GM23338 (cell line): ENCODE measurements at regions not wholly inside any gene's neighbourhood (a gene's known extent, or its start where the extent isn't known, plus 50 kb on each side); places are given as distances from the start of the nearest gene placed in this dataset.

Experiments
- CREB1 ChIP-seq: fragments of 250-450 bp; sonication (Bioruptor Pico); IDR thresholded peaks from 2 replicates; pipeline ENCODE4 v1.5.0; 2020; ENCODE audit warnings: low read depth, mild to moderate bottlenecking, moderate library complexity
- EZH2 ChIP-seq: fragments of 200-600 bp; sonication (generic); IDR thresholded peaks from one replicate; pipeline ENCODE4 v1.8.0; 2017; ENCODE audit warnings: antibody characterized with exemption, mild to moderate bottlenecking, low read depth; ENCODE audit not compliant: unreplicated experiment
- EZH2phosphoT487 ChIP-seq: fragments of 200-600 bp; sonication (generic); IDR thresholded peaks from one replicate; pipeline ENCODE4 v1.8.1; 2018; ENCODE audit warnings: antibody characterized with exemption; ENCODE audit not compliant: unreplicated experiment
- JUNB ChIP-seq: IDR thresholded peaks from one replicate; pipeline ENCODE4 v1.6.1; 2016; ENCODE audit warnings: antibody characterized with exemption; ENCODE audit not compliant: unreplicated experiment
- NANOG ChIP-seq: IDR thresholded peaks from 2 replicates; pipeline ENCODE4 v1.6.1; 2016; ENCODE audit warnings: antibody characterized with exemption, borderline replicate concordance
- POLR2AphosphoS5 ChIP-seq: IDR thresholded peaks from 2 replicates; pipeline ENCODE4 v1.6.1; 2016; ENCODE audit warnings: antibody characterized with exemption, low read depth
- STAT1 ChIP-seq: IDR thresholded peaks from one replicate; pipeline ENCODE4 v1.6.1; 2016; ENCODE audit warnings: antibody characterized with exemption; ENCODE audit not compliant: unreplicated experiment
- ZNF114 ChIP-seq: fragments of 250-450 bp; sonication (Bioruptor Pico); IDR thresholded peaks from 2 replicates; pipeline ENCODE4 v1.5.0; 2020; ENCODE audit warnings: mild to moderate bottlenecking, moderate library complexity
- ZNF331 ChIP-seq: fragments of 250-450 bp; sonication (Bioruptor Pico); IDR thresholded peaks from 2 replicates; pipeline ENCODE4 v1.5.0; 2020; ENCODE audit warnings: low read depth, mild to moderate bottlenecking, moderate library complexity
- TF ChIP-seq, protein P1 (sequence below): IDR thresholded peaks from one replicate; pipeline ENCODE4 v1.6.1; 2018; ENCODE audit warnings: antibody characterized with exemption; ENCODE audit not compliant: unreplicated experiment
- TF ChIP-seq, protein P2 (sequence below), 2 experiments: fragments of 200-600 bp in 1 of 2; sonication (generic) in 1 of 2; conservative IDR thresholded peaks; 2 replicates each; pipeline versions ENCODE4 v1.5.1 to v1.6.1; 2016 to 2017; ENCODE audit warnings: antibody characterized with exemption in 2 of 2, low read depth in 2 of 2, mild to moderate bottlenecking in 2 of 2, moderate library complexity in 1 of 2
- TF ChIP-seq, protein P3 (sequence below): fragments of 250-450 bp; sonication (Bioruptor Pico); IDR thresholded peaks from 2 replicates; pipeline ENCODE4 v1.5.0; 2020; ENCODE audit warnings: mild to moderate bottlenecking, moderate library complexity
- TF ChIP-seq, protein P4 (sequence below): IDR thresholded peaks from 2 replicates; pipeline ENCODE4 v1.6.1; 2016; ENCODE audit warnings: antibody characterized with exemption

DNA sequence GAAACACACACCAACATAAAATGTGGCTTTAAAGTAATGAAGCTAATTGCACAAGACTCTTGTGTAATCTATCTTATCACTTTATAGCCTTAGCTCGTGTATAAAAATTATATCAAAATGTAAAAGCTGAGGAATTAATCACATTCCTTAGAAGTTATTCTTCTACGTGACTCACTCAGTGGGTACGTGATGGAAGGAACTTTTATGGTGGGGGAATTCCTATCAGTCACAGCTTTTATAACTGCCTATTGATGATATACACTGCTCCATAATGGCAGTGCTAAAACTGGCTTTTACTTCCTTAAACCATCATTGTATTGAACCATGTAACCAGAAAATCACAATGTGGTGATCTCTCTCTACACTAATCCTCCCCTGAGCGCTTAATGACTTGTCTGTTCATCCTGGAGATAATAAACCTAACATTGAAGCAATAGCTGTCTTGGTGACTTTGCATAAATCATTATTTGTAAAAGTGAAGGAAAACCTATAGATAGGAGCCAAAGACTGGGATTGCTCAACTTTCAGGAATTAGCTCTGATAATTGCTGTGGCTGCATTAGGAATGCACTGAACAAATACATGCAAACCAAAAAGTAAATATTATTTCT, 276.7 kb downstream of the GBA3 start:
- TF ChIP-seq, protein P1, sequence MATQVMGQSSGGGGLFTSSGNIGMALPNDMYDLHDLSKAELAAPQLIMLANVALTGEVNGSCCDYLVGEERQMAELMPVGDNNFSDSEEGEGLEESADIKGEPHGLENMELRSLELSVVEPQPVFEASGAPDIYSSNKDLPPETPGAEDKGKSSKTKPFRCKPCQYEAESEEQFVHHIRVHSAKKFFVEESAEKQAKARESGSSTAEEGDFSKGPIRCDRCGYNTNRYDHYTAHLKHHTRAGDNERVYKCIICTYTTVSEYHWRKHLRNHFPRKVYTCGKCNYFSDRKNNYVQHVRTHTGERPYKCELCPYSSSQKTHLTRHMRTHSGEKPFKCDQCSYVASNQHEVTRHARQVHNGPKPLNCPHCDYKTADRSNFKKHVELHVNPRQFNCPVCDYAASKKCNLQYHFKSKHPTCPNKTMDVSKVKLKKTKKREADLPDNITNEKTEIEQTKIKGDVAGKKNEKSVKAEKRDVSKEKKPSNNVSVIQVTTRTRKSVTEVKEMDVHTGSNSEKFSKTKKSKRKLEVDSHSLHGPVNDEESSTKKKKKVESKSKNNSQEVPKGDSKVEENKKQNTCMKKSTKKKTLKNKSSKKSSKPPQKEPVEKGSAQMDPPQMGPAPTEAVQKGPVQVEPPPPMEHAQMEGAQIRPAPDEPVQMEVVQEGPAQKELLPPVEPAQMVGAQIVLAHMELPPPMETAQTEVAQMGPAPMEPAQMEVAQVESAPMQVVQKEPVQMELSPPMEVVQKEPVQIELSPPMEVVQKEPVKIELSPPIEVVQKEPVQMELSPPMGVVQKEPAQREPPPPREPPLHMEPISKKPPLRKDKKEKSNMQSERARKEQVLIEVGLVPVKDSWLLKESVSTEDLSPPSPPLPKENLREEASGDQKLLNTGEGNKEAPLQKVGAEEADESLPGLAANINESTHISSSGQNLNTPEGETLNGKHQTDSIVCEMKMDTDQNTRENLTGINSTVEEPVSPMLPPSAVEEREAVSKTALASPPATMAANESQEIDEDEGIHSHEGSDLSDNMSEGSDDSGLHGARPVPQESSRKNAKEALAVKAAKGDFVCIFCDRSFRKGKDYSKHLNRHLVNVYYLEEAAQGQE = no peak
- TF ChIP-seq EZH2 = no peak
- TF ChIP-seq, protein P2, sequence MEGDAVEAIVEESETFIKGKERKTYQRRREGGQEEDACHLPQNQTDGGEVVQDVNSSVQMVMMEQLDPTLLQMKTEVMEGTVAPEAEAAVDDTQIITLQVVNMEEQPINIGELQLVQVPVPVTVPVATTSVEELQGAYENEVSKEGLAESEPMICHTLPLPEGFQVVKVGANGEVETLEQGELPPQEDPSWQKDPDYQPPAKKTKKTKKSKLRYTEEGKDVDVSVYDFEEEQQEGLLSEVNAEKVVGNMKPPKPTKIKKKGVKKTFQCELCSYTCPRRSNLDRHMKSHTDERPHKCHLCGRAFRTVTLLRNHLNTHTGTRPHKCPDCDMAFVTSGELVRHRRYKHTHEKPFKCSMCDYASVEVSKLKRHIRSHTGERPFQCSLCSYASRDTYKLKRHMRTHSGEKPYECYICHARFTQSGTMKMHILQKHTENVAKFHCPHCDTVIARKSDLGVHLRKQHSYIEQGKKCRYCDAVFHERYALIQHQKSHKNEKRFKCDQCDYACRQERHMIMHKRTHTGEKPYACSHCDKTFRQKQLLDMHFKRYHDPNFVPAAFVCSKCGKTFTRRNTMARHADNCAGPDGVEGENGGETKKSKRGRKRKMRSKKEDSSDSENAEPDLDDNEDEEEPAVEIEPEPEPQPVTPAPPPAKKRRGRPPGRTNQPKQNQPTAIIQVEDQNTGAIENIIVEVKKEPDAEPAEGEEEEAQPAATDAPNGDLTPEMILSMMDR (conservative IDR thresholded peaks at IDR 0.05; ENCODE audit: low read depth in 2 of 2) = no peak
- no peak for TF ChIP-seq POLR2AphosphoS5
- TF ChIP-seq EZH2phosphoT487 = no peak
- TF ChIP-seq STAT1 = no peak
- TF ChIP-seq CREB1 (CRISPR knock-in tag) = no peak
- TF ChIP-seq, protein P3, sequence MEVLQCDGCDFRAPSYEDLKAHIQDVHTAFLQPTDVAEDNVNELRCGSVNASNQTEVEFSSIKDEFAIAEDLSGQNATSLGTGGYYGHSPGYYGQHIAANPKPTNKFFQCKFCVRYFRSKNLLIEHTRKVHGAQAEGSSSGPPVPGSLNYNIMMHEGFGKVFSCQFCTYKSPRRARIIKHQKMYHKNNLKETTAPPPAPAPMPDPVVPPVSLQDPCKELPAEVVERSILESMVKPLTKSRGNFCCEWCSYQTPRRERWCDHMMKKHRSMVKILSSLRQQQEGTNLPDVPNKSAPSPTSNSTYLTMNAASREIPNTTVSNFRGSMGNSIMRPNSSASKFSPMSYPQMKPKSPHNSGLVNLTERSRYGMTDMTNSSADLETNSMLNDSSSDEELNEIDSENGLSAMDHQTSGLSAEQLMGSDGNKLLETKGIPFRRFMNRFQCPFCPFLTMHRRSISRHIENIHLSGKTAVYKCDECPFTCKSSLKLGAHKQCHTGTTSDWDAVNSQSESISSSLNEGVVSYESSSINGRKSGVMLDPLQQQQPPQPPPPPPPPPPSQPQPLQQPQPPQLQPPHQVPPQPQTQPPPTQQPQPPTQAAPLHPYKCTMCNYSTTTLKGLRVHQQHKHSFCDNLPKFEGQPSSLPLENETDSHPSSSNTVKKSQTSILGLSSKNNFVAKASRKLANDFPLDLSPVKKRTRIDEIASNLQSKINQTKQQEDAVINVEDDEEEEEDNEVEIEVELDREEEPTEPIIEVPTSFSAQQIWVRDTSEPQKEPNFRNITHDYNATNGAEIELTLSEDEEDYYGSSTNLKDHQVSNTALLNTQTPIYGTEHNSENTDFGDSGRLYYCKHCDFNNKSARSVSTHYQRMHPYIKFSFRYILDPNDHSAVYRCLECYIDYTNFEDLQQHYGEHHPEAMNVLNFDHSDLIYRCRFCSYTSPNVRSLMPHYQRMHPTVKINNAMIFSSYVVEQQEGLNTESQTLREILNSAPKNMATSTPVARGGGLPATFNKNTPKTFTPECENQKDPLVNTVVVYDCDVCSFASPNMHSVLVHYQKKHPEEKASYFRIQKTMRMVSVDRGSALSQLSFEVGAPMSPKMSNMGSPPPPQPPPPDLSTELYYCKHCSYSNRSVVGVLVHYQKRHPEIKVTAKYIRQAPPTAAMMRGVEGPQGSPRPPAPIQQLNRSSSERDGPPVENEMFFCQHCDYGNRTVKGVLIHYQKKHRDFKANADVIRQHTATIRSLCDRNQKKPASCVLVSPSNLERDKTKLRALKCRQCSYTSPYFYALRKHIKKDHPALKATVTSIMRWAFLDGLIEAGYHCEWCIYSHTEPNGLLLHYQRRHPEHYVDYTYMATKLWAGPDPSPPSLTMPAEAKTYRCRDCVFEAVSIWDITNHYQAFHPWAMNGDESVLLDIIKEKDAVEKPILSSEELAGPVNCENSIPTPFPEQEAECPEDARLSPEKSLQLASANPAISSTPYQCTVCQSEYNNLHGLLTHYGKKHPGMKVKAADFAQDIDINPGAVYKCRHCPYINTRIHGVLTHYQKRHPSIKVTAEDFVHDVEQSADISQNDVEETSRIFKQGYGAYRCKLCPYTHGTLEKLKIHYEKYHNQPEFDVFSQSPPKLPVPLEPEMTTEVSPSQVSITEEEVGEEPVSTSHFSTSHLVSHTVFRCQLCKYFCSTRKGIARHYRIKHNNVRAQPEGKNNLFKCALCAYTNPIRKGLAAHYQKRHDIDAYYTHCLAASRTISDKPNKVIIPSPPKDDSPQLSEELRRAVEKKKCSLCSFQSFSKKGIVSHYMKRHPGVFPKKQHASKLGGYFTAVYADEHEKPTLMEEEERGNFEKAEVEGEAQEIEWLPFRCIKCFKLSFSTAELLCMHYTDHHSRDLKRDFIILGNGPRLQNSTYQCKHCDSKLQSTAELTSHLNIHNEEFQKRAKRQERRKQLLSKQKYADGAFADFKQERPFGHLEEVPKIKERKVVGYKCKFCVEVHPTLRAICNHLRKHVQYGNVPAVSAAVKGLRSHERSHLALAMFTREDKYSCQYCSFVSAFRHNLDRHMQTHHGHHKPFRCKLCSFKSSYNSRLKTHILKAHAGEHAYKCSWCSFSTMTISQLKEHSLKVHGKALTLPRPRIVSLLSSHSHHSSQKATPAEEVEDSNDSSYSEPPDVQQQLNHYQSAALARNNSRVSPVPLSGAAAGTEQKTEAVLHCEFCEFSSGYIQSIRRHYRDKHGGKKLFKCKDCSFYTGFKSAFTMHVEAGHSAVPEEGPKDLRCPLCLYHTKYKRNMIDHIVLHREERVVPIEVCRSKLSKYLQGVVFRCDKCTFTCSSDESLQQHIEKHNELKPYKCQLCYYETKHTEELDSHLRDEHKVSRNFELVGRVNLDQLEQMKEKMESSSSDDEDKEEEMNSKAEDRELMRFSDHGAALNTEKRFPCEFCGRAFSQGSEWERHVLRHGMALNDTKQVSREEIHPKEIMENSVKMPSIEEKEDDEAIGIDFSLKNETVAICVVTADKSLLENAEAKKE (CRISPR knock-in tag) = no peak
- TF ChIP-seq JUNB = no peak
- TF ChIP-seq, protein P4, sequence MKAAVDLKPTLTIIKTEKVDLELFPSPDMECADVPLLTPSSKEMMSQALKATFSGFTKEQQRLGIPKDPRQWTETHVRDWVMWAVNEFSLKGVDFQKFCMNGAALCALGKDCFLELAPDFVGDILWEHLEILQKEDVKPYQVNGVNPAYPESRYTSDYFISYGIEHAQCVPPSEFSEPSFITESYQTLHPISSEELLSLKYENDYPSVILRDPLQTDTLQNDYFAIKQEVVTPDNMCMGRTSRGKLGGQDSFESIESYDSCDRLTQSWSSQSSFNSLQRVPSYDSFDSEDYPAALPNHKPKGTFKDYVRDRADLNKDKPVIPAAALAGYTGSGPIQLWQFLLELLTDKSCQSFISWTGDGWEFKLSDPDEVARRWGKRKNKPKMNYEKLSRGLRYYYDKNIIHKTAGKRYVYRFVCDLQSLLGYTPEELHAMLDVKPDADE = no peak
- TF ChIP-seq NANOG = no peak
- TF ChIP-seq ZNF114 = no peak
- TF ChIP-seq ZNF331 (CRISPR knock-in tag) = no peak
